HEK293 (cell line): ENCODE measurements at regions not wholly inside any gene's neighbourhood (a gene's known extent, or its start where the extent isn't known, plus 50 kb on each side); places are given as distances from the start of the nearest gene placed in this dataset.

ENCODE experiments used
- CTCF ChIP-seq: fragments of 450-650 bp; formaldehyde crosslinking; IDR thresholded peaks from 2 replicates; pipeline ENCODE4 v1.5.1; 2016; ENCODE audit warnings: missing biosample characterization, missing genetic modification characterization
- KLF1 ChIP-seq: fragments of 450-650 bp; formaldehyde crosslinking; IDR thresholded peaks from 2 replicates; pipeline ENCODE4 v1.5.1; 2016; ENCODE audit warnings: missing biosample characterization, missing genetic modification characterization
- MEIS1 ChIP-seq: sonication (generic); formaldehyde crosslinking; IDR thresholded peaks from 2 replicates; pipeline ENCODE4 v1.8.1; 2022; ENCODE audit warnings: missing genetic modification reagents, mild to moderate bottlenecking, borderline replicate concordance
- PBX3 ChIP-seq: sonication (generic); formaldehyde crosslinking; IDR thresholded peaks from 2 replicates; pipeline ENCODE4 v1.8.1; 2022; ENCODE audit warnings: mild to moderate bottlenecking, moderate library complexity, missing genetic modification reagents
- REST ChIP-seq: fragments of 450-650 bp; formaldehyde crosslinking; IDR thresholded peaks from 2 replicates; pipeline ENCODE4 v1.5.1; 2016; ENCODE audit warnings: missing biosample characterization, missing genetic modification characterization
- SALL2 ChIP-seq: fragments of 450-650 bp; formaldehyde crosslinking; IDR thresholded peaks from 2 replicates; pipeline ENCODE4 v1.5.0; 2017; ENCODE audit warnings: missing biosample characterization, mild to moderate bottlenecking, missing genetic modification characterization, borderline replicate concordance
- YY1 ChIP-seq: fragments of 450-650 bp; formaldehyde crosslinking; IDR thresholded peaks from 2 replicates; pipeline ENCODE4 v1.5.1; 2018; ENCODE audit warnings: missing biosample characterization, missing genetic modification characterization
- ZNF10 ChIP-seq: fragments of 450-650 bp; formaldehyde crosslinking; IDR thresholded peaks from 2 replicates; pipeline ENCODE4 v1.5.1; 2017; ENCODE audit warnings: missing biosample characterization, missing genetic modification characterization
- ZNF513 ChIP-seq: fragments of 450-650 bp; IDR thresholded peaks from 2 replicates; pipeline ENCODE4 v1.5.1; 2018; ENCODE audit warnings: missing biosample characterization, missing genetic modification characterization
- ZNF585B ChIP-seq: fragments of 450-650 bp; formaldehyde crosslinking; IDR thresholded peaks from 2 replicates; pipeline ENCODE4 v1.5.1; 2016; ENCODE audit warnings: missing biosample characterization, missing genetic modification characterization
- ZNF747 ChIP-seq: fragments of 450-650 bp; formaldehyde crosslinking; IDR thresholded peaks from 2 replicates; pipeline ENCODE4 v1.5.1; 2016; ENCODE audit warnings: missing biosample characterization, missing genetic modification characterization
- ZNF768 ChIP-seq: fragments of 450-650 bp; formaldehyde crosslinking; IDR thresholded peaks from 2 replicates; pipeline ENCODE4 v1.5.1; 2018; ENCODE audit warnings: missing biosample characterization, mild to moderate bottlenecking, missing genetic modification characterization
- ZNF830 ChIP-seq: fragments of 450-650 bp; IDR thresholded peaks from 2 replicates; pipeline ENCODE4 v1.5.0; 2018; ENCODE audit warnings: missing biosample characterization, missing genetic modification characterization, low read depth, mild to moderate bottlenecking, moderate library complexity
- ZSCAN4 ChIP-seq: fragments of 450-650 bp; formaldehyde crosslinking; IDR thresholded peaks from 2 replicates; pipeline ENCODE4 v1.5.1; 2017; ENCODE audit warnings: missing biosample characterization, missing genetic modification characterization

GRCh38 chr13:109900741-109901140, 114.4 kb upstream of the IRS2 start:
- TF ChIP-seq ZNF585B (tag by site-specific recombination) = no peak
- TF ChIP-seq CTCF (tag by site-specific recombination) = no peak
- no peak for TF ChIP-seq ZNF513 (tag by site-specific recombination)
- TF ChIP-seq REST (tag by site-specific recombination) = no peak
- no peak for TF ChIP-seq MEIS1 (CRISPR knock-in tag)
- no peak for TF ChIP-seq ZSCAN4 (tag by site-specific recombination)
- TF ChIP-seq PBX3 (CRISPR knock-in tag) = no peak
- TF ChIP-seq YY1 (tag by site-specific recombination) = no peak
- TF ChIP-seq ZNF747 (tag by site-specific recombination) = no peak
- TF ChIP-seq SALL2 (tag by site-specific recombination) = no peak
- TF ChIP-seq ZNF768 (tag by site-specific recombination) = no peak
- TF ChIP-seq ZNF830 (tag by site-specific recombination) = no peak
- TF ChIP-seq KLF1 (tag by site-specific recombination) = no peak
- no peak for TF ChIP-seq ZNF10 (tag by site-specific recombination)
